SK-N-SH treated with all-trans-retinoic acid at 6 μM for 48 hours (cell line): ENCODE measurements at regions not wholly inside any gene's neighbourhood (a gene's known extent, or its start where the extent isn't known, plus 50 kb on each side); places are given as distances from the start of the nearest gene placed in this dataset.

ENCODE experiments used
- ATAC-seq: fragments of 200-7000 bp; cut with Tn5 transposase; 3 replicates; pipeline ENCODE4 v1.9.1; 2020; ENCODE audit warnings: mild to moderate bottlenecking, moderate library complexity
- ARNTL ChIP-seq: fragments of 450-650 bp; formaldehyde crosslinking; IDR thresholded peaks from 2 replicates; pipeline ENCODE4 v1.5.0; 2020; ENCODE audit warnings: low read depth, mild to moderate bottlenecking, moderate library complexity, borderline replicate concordance
- BACH2 ChIP-seq: fragments of 250-450 bp; sonication (Bioruptor Pico); IDR thresholded peaks from 2 replicates; pipeline ENCODE4 v1.9.0; 2021; ENCODE audit warnings: mild to moderate bottlenecking, borderline replicate concordance
- CSDC2 ChIP-seq: fragments of 250-450 bp; sonication (Bioruptor Pico); IDR thresholded peaks from 2 replicates; pipeline ENCODE4 v1.5.0; 2020; ENCODE audit warnings: mild to moderate bottlenecking, moderate library complexity
- OSR1 ChIP-seq: fragments of 250-450 bp; sonication (Bioruptor Pico); IDR thresholded peaks from 2 replicates; pipeline ENCODE4 v1.8.0; 2022; ENCODE audit warnings: moderate library complexity, mild to moderate bottlenecking, inconsistent platforms
- PPARA ChIP-seq: fragments of 250-450 bp; sonication (Bioruptor Pico); IDR thresholded peaks from 2 replicates; pipeline ENCODE4 v1.5.0; 2020; ENCODE audit warnings: mild to moderate bottlenecking, borderline replicate concordance
- SNAI2 ChIP-seq: fragments of 250-450 bp; sonication (Bioruptor Pico); IDR thresholded peaks from 2 replicates; pipeline ENCODE4 v1.5.0; 2020; ENCODE audit warnings: mild to moderate bottlenecking, moderate library complexity
- TCF4 ChIP-seq: fragments of 250-450 bp; sonication (Bioruptor Pico); IDR thresholded peaks from 2 replicates; pipeline ENCODE4 v1.8.0; 2021; ENCODE audit warnings: mild to moderate bottlenecking, moderate library complexity, borderline replicate concordance
- TOX ChIP-seq: fragments of 250-450 bp; sonication (Bioruptor Pico); IDR thresholded peaks from 2 replicates; pipeline ENCODE4 v1.8.0; 2021; ENCODE audit warnings: mild to moderate bottlenecking, moderate library complexity, borderline replicate concordance
- ZFP3 ChIP-seq: fragments of 250-450 bp; sonication (Bioruptor Pico); IDR thresholded peaks from 2 replicates; pipeline ENCODE4 v1.5.0; 2020; ENCODE audit warnings: mild to moderate bottlenecking, moderate library complexity
- ZNF565 ChIP-seq: fragments of 450-650 bp; formaldehyde crosslinking; conservative IDR thresholded peaks from 2 replicates; pipeline ENCODE4 v1.5.0; 2020; ENCODE audit warnings: low read depth, mild to moderate bottlenecking, moderate library complexity
- ZNF70 ChIP-seq: fragments of 450-650 bp; formaldehyde crosslinking; IDR thresholded peaks from 2 replicates; pipeline ENCODE4 v1.5.0; 2020; ENCODE audit warnings: mild to moderate bottlenecking, moderate library complexity
- ZNF8 ChIP-seq: fragments of 450-650 bp; formaldehyde crosslinking; IDR thresholded peaks from 2 replicates; pipeline ENCODE4 v1.5.0; 2020; ENCODE audit warnings: mild to moderate bottlenecking, moderate library complexity
- TF ChIP-seq, protein P1 (sequence below): fragments of 250-450 bp; sonication (Bioruptor Pico); IDR thresholded peaks from 2 replicates; pipeline ENCODE4 v1.5.1; 2020; ENCODE audit warnings: low read depth, mild to moderate bottlenecking, moderate library complexity
- TF ChIP-seq, protein P2 (sequence below): fragments of 250-450 bp; sonication (Bioruptor Pico); IDR thresholded peaks from 2 replicates; pipeline ENCODE4 v1.8.0; 2021; ENCODE audit warnings: low read depth, mild to moderate bottlenecking, moderate library complexity, borderline replicate concordance
- TF ChIP-seq, protein P3 (sequence below): fragments of 250-450 bp; sonication (Bioruptor Pico); IDR thresholded peaks from 2 replicates; pipeline ENCODE4 v1.5.0; 2020; ENCODE audit warnings: mild to moderate bottlenecking, moderate library complexity
- TF ChIP-seq, protein P4 (sequence below): fragments of 250-450 bp; sonication (Bioruptor Pico); IDR thresholded peaks from 2 replicates; pipeline ENCODE4 v1.5.1; 2021; ENCODE audit warnings: mild to moderate bottlenecking, moderate library complexity
- TF ChIP-seq, protein P5 (sequence below): fragments of 250-450 bp; sonication (Bioruptor Pico); IDR thresholded peaks from 2 replicates; pipeline ENCODE4 v1.8.0; 2020; ENCODE audit warnings: mild to moderate bottlenecking, moderate library complexity, borderline replicate concordance

DNA sequence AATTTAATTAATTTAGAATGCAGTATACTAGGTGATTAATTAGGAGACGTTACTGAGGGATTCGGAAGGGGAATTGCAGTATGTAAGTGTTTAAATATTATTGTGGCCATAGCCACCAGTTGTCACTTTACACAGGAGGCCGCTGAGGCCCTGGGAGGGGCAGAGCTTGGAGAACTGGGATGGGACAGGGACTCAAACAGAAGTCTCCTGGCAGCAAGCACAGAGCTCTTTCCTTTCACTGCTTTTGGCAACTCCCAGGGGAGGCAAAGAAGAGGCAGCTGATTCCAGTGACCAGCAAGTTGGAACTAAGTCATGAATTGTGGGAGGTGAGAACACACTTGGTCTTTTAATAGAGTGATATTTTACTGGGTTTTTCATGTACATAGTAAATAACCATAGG, 248.6 kb downstream of the RPLP1 start:
- ATAC-seq = no peak
- TF ChIP-seq TOX (CRISPR knock-in tag) (no peak), ARNTL (no peak), SNAI2 (CRISPR knock-in tag) (no peak), ZFP3 (CRISPR knock-in tag) (no peak), PPARA (no peak)
- TF ChIP-seq, protein P1, sequence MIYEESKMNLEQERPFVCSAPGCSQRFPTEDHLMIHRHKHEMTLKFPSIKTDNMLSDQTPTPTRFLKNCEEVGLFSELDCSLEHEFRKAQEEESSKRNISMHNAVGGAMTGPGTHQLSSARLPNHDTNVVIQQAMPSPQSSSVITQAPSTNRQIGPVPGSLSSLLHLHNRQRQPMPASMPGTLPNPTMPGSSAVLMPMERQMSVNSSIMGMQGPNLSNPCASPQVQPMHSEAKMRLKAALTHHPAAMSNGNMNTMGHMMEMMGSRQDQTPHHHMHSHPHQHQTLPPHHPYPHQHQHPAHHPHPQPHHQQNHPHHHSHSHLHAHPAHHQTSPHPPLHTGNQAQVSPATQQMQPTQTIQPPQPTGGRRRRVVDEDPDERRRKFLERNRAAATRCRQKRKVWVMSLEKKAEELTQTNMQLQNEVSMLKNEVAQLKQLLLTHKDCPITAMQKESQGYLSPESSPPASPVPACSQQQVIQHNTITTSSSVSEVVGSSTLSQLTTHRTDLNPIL = no peak

DNA sequence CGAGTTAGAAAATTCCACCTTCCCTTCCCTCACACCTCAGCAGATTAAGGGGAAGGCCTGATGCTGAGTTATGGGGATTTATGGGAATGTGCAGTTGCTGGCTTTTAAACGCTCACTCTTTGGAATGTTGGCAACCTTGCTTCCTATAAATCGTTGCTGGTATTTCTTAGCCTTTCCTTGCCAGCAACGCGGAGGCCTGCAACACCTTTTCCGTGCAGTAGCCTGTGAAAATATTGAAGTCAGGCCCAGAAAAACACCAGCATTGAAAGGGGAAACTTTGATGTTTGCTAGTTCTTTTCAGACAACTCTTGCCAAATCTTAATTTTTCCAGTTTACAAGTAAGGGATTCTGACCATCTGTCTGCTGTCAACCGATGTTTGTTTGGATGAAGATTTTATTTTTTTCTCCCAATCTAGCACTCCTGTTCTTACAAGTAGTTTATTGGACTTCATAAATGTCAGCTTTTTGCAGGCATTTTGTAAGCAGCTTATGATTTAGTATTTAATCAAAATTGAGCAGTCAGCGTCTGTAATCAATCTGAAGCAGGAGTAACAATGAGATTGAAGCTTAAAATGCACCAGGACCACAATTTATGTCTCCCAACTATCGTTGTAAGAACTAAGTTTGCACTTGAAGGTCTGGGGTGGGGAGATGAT, 251.0 kb downstream of the RPLP1 start:
- TF ChIP-seq, protein P2, sequence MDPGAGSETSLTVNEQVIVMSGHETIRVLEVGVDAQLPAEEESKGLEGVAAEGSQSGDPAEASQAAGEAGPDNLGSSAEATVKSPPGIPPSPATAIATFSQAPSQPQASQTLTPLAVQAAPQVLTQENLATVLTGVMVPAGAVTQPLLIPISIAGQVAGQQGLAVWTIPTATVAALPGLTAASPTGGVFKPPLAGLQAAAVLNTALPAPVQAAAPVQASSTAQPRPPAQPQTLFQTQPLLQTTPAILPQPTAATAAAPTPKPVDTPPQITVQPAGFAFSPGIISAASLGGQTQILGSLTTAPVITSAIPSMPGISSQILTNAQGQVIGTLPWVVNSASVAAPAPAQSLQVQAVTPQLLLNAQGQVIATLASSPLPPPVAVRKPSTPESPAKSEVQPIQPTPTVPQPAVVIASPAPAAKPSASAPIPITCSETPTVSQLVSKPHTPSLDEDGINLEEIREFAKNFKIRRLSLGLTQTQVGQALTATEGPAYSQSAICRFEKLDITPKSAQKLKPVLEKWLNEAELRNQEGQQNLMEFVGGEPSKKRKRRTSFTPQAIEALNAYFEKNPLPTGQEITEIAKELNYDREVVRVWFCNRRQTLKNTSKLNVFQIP (CRISPR knock-in tag) = no peak
- TF ChIP-seq, protein P3, sequence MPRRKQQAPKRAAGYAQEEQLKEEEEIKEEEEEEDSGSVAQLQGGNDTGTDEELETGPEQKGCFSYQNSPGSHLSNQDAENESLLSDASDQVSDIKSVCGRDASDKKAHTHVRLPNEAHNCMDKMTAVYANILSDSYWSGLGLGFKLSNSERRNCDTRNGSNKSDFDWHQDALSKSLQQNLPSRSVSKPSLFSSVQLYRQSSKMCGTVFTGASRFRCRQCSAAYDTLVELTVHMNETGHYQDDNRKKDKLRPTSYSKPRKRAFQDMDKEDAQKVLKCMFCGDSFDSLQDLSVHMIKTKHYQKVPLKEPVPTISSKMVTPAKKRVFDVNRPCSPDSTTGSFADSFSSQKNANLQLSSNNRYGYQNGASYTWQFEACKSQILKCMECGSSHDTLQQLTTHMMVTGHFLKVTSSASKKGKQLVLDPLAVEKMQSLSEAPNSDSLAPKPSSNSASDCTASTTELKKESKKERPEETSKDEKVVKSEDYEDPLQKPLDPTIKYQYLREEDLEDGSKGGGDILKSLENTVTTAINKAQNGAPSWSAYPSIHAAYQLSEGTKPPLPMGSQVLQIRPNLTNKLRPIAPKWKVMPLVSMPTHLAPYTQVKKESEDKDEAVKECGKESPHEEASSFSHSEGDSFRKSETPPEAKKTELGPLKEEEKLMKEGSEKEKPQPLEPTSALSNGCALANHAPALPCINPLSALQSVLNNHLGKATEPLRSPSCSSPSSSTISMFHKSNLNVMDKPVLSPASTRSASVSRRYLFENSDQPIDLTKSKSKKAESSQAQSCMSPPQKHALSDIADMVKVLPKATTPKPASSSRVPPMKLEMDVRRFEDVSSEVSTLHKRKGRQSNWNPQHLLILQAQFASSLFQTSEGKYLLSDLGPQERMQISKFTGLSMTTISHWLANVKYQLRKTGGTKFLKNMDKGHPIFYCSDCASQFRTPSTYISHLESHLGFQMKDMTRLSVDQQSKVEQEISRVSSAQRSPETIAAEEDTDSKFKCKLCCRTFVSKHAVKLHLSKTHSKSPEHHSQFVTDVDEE (CRISPR knock-in tag) = no peak
- TF ChIP-seq, protein P1 = no peak
- TF ChIP-seq TOX (CRISPR knock-in tag) (no peak), ZNF8 (CRISPR knock-in tag) (no peak), BACH2 (CRISPR knock-in tag) (no peak), ZNF565 (no peak), SNAI2 (CRISPR knock-in tag) (no peak), CSDC2 (CRISPR knock-in tag) (no peak), ZNF70 (CRISPR knock-in tag) (no peak)
- TF ChIP-seq, protein P4, sequence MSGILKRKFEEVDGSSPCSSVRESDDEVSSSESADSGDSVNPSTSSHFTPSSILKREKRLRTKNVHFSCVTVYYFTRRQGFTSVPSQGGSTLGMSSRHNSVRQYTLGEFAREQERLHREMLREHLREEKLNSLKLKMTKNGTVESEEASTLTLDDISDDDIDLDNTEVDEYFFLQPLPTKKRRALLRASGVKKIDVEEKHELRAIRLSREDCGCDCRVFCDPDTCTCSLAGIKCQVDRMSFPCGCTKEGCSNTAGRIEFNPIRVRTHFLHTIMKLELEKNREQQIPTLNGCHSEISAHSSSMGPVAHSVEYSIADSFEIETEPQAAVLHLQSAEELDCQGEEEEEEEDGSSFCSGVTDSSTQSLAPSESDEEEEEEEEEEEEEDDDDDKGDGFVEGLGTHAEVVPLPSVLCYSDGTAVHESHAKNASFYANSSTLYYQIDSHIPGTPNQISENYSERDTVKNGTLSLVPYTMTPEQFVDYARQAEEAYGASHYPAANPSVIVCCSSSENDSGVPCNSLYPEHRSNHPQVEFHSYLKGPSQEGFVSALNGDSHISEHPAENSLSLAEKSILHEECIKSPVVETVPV (CRISPR knock-in tag) = no peak
- TF ChIP-seq, protein P5, sequence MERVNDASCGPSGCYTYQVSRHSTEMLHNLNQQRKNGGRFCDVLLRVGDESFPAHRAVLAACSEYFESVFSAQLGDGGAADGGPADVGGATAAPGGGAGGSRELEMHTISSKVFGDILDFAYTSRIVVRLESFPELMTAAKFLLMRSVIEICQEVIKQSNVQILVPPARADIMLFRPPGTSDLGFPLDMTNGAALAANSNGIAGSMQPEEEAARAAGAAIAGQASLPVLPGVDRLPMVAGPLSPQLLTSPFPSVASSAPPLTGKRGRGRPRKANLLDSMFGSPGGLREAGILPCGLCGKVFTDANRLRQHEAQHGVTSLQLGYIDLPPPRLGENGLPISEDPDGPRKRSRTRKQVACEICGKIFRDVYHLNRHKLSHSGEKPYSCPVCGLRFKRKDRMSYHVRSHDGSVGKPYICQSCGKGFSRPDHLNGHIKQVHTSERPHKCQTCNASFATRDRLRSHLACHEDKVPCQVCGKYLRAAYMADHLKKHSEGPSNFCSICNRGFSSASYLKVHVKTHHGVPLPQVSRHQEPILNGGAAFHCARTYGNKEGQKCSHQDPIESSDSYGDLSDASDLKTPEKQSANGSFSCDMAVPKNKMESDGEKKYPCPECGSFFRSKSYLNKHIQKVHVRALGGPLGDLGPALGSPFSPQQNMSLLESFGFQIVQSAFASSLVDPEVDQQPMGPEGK = no peak
- ATAC-seq = no peak

DNA sequence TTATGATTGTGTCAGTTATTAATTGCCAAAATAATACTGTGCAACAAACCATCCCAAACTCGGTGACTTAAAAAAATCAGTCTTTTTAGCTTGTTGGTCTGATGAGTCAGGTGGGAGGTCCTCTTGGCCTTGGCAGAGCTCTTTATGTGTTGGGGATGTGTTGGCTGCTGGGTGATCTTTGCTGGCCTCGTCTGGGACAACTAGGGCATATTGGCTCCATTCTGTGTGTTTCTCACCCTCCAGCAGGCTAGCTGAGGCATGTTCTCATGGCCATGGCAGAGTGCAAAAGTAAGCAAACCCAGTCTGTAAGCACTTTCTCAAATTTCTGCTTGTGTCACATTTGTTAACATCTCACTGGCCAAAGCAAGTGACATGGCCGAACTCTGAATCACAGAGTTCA, 251.6 kb downstream of the RPLP1 start:
- no peak for ATAC-seq
- no peak for TF ChIP-seq OSR1 (CRISPR knock-in tag)

DNA sequence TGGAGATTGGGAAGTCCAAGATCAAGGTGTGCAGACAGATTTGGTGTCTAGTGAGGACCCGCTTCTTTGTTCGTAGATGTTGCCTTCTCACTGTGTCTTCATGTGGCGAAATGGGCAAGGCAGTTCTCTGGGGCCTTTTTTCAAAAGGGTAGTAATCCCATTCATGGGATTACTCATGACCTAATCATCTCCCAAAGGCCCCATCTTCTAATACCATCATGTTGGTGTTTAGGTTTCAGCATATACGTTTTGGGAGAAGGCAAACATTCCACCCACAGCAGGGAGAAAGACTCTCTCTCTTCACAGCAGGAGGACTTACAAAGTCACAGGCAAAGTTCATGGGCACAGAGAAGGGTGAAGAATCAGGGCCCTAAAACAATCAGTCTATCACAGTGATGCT, 252.1 kb downstream of the RPLP1 start:
- ATAC-seq = no peak
- TF ChIP-seq, protein P5 = no peak
- TF ChIP-seq TOX (CRISPR knock-in tag) (no peak), BACH2 (CRISPR knock-in tag) (no peak), OSR1 (CRISPR knock-in tag) (no peak), TCF4 (CRISPR knock-in tag) (no peak), ZNF70 (CRISPR knock-in tag) (no peak), PPARA (no peak)
- TF ChIP-seq, protein P2 (CRISPR knock-in tag) = no peak
